Gastrocnemius medialis (tissue), 4 donors: ENCODE measurements at regions not wholly inside any gene's neighbourhood (a gene's known extent, or its start where the extent isn't known, plus 50 kb on each side); places are given as distances from the start of the nearest gene placed in this dataset.
A peak's percentile ranks its signal among the peaks of the same experiment; 100 is the strongest.

Experiments
- ATAC-seq, 2 donors: fragments of 150-250 bp; one replicate each; pipeline ENCODE4 v1.9.1; 2016
- DNase-seq, 2 donors: peaks; one replicate each; pipeline ENCODE4 v3.0.0-alpha.2; 2019
- H3K27ac ChIP-seq, 4 donors: fragments of 200-600 bp; sonication (generic); 1 replicate in 1 of 4; 2 replicates in 3 of 4; pipeline ENCODE4 v1.5.1; 2016 to 2018; ENCODE audit warnings: mild to moderate bottlenecking in 2 of 4, moderate library complexity in 1 of 4
- H3K27me3 ChIP-seq, 3 donors: fragments of 200-600 bp; sonication (generic) in 2 of 3; 1 replicate in 1 of 3; 2 replicates in 2 of 3; pipeline versions ENCODE4 v1.5.1 to v1.6.0; 2016 to 2019; ENCODE audit warnings: mild to moderate bottlenecking in 1 of 3, moderate library complexity in 1 of 3
- H3K36me3 ChIP-seq, 2 donors: fragments of 200-600 bp; sonication (generic) in 1 of 2; one replicate each; pipeline ENCODE4 v1.5.1; 2017 to 2018
- H3K4me1 ChIP-seq, 2 donors: fragments of 200-600 bp; sonication (generic) in 1 of 2; one replicate each; pipeline ENCODE4 v1.5.1; 2016 to 2017; ENCODE audit warnings: mild to moderate bottlenecking in 2 of 2
- H3K4me3 ChIP-seq, 4 donors: fragments of 200-600 bp; sonication (generic) in 3 of 4; 1 replicate in 1 of 4; 2 replicates in 3 of 4; pipeline ENCODE4 v1.5.1; 2016 to 2019; ENCODE audit warnings: mild to moderate bottlenecking in 2 of 4
- H3K9me3 ChIP-seq, 3 donors: fragments of 200-600 bp; sonication (generic) in 2 of 3; 1 replicate in 1 of 3; 2 replicates in 2 of 3; pipeline ENCODE4 v1.5.1; 2016 to 2019
- CTCF ChIP-seq, 5 experiments: fragments of 450-650 bp in 3 of 5; fragments of 200-600 bp in 2 of 5; sonication (generic) in 2 of 5; IDR thresholded peaks in 4 of 5; conservative IDR thresholded peaks in 1 of 5; 1 replicate in 4 of 5; 2 replicates in 1 of 5; pipeline ENCODE4 v1.5.1; 2016 to 2019; ENCODE audit warnings: antibody characterized with exemption in 5 of 5, mild to moderate bottlenecking in 3 of 5, moderate library complexity in 3 of 5
- POLR2A ChIP-seq, 2 donors: fragments of 450-650 bp; IDR thresholded peaks; one replicate each; pipeline ENCODE4 v1.6.1; 2017; ENCODE audit warnings: antibody characterized with exemption in 2 of 2, mild to moderate bottlenecking in 2 of 2, moderate library complexity in 2 of 2
- in situ Hi-C, 4 donors: fragments of 200-750 bp; cut with MboI; loops; one replicate each; pipeline versions ENCODE4 v1.15.0 to v1.8.0; 2017; ENCODE audit warnings: low sequenced_read_pairs in 4 of 4
- intact Hi-C: fragments of 100-400 bp; cut with DNase I; formaldehyde crosslinking; loops from one replicate; pipeline ENCODE4 v1.15.1; 2023; ENCODE audit warnings: low total_unique reads

DNA sequence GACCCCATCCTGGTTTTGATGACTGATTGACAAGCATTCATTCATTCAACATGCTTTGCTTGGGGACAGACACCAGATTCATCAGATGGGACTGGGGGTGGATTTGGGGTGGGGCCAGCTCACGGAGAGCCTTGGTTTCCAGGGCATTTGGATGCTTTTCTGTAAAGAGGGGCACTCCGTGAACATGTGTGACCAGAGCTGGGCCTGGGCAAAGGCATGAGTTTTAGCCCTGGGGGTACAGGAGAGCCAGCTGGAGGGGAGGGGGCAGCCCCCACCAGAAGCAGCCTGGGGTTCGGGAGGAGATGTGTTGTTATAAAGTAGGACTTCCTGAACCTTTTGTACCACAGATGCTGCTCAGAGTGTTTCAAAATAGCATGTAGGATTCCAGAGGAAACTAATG lies 99.7 kb downstream of the RIPK4 start:
- Histone ChIP-seq H3K4me3 (no peak overlapping the region), H3K27me3 (peaks cover 0 to 8% (median 0%) of the 10 kb centered on the region in 3 donors), H3K4me1 (no peaks in the 10 kb centered on the region), H3K27ac (no peak overlapping the region), H3K36me3 (no peaks in the 10 kb centered on the region), H3K9me3 (no peaks in the 10 kb centered on the region)
- ATAC-seq, result no peak
- in situ Hi-C loops, result loop anchor here in 1 of 4 donors (25.0 kb wide), 1 partner anchor 95 kb away; the partner anchor contains the start of gene RIPK4
- TF ChIP-seq CTCF (IDR thresholded peaks at IDR 0.05 in 4 of 5, conservative IDR thresholded peaks at IDR 0.05 in 1 of 5) (no peak), POLR2A (IDR thresholded peaks at IDR 0.05) (no peak)
- intact Hi-C loops, result no loop called here
- DNase-seq, result no peak

DNA sequence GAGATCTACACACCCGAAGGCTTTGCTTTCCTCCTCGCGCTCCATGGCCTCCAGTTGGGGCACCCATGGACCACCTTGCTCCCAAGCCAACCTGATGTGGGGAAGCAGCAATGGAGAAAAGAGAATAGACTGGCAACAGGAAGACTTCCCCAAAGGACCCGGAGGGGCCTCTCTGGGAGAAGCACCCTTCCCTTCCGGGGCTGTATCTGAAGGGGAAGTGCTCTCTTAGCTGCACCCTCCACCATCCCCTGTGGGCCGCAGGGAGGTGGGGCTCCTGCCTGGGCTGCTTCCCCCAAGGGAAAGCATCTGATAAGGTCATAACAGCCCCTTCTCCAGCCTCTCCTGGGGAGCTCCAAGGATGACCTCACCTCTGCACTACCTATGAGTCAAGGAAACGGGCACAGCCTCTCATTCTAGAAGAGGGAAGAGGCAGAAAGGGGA lies 100.2 kb downstream of the RIPK4 start:
- Histone ChIP-seq H3K36me3 (no peaks in the 10 kb centered on the region), H3K4me1 (no peaks in the 10 kb centered on the region), H3K27me3 (peaks cover 0 to 8% (median 0%) of the 10 kb centered on the region in 3 donors), H3K4me3 (no peak overlapping the region), H3K27ac (no peak overlapping the region), H3K9me3 (no peaks in the 10 kb centered on the region)
- ATAC-seq, result no peak
- DNase-seq, result no peak
- in situ Hi-C loops (loop anchor here in 1 of 4 donors (25.0 kb wide), 1 partner anchor 96 kb away; the partner anchor contains the start of gene RIPK4), intact Hi-C loops (no loop called here)
- TF ChIP-seq CTCF (IDR thresholded peaks at IDR 0.05 in 4 of 5, conservative IDR thresholded peaks at IDR 0.05 in 1 of 5) (no peak), POLR2A (IDR thresholded peaks at IDR 0.05) (no peak)

DNA sequence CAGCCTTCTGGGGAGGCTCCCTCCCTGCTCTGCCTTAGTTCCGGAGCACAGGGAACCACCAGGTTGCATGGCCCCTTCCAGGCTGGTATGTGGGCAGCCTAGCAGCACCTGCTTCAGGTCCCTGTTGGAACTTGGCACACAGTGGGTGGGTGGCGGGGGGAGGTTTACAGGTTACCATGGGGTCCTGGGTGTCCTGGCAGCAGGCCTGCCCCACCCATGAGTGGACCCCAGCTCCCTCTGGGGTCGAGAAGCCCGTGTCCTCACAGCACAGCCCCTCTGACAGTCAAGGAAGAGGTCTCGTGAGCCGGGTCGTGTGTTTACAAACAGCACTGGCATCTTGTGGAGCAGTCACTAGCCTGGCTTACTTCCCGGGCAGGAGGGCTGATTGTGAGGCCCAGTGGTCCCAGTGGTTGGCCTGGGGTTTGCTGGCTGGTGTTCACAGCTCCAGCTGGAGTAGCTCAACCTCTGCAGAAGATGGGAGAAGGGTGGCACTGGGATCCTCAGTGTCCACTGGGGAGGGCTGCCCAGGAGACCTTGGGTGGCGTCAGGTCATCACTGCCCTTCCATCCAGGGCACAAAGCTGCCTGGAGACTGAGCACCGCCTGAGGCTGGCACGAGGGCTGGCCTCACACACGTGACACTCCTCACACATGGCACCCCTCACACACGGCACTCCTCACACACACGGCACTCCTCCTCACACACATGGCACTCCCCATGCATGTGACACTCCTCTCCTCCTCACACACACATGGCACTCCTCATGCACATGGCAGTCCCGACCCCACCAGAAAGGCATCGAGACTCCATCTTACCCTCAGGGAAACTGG lies 100.9 kb downstream of the RIPK4 start:
- TF ChIP-seq POLR2A (IDR thresholded peaks at IDR 0.05), result no peak
- TF ChIP-seq CTCF (IDR thresholded peaks at IDR 0.05 in 4 of 5, conservative IDR thresholded peaks at IDR 0.05 in 1 of 5), result no peak
- no peaks in the 10 kb centered on the region for H3K9me3 ChIP-seq
- intact Hi-C loops (no loop called here), in situ Hi-C loops (loop anchor here in 1 of 4 donors (25.0 kb wide), 1 partner anchor 96 kb away; the partner anchor contains the start of gene RIPK4)
- DNase-seq, result no peak
- peaks cover 0 to 8% (median 0%) of the 10 kb centered on the region in 3 donors for H3K27me3 ChIP-seq
- no peak for ATAC-seq
- no peak overlapping the region for H3K4me3 ChIP-seq
- H3K27ac ChIP-seq, result no peak overlapping the region
- H3K36me3 ChIP-seq, result no peaks in the 10 kb centered on the region
- no peaks in the 10 kb centered on the region for H3K4me1 ChIP-seq

DNA sequence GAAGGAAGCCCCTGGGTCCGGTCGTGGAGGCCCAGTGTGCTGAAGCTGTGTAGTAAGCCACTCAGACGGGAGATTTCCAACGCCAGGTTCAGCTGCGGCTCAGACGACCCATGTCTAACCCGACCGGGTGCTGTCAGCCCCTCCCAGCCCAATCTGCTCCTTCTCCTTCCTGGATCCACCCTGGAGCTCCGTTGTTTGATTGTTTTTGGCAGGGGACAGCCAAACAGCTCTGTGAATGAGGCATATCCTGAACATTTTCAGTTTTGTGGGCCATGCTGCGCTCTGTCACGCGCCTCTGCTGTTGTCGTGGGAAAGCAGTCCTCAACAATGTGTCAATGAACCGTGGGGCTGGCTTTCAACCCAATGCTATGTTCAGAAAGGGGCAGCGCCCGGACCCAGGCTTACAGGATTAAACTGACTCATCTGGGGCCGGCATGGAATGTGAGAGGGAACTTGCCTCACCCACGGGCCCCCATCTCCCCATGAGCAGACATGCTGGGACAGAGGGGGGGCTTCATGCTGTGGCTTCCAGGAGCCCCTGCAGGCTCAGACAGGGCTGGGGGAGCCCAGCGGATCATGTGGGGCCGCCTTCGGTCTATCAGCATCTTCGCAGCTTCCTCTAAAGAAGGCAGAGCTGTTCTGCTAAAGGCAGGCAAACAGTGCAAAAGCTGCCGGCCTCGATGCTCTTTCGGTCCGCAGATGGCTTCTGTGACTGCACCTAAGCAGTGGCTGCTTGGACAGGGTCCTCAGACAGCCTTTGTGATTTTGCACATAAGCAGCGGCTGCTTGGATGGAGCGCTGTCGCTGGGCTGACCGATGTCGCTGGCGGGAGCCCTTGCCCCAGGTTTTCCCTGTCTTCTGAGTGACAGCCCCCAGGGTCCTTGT lies 101.7 kb downstream of the RIPK4 start:
- no peak overlapping the region for H3K27ac ChIP-seq
- in situ Hi-C loops, result loop anchor here in 1 of 4 donors (25.0 kb wide), 1 partner anchor 97 kb away; the partner anchor contains the start of gene RIPK4
- DNase-seq, result no peak
- TF ChIP-seq CTCF (IDR thresholded peaks at IDR 0.05 in 4 of 5, conservative IDR thresholded peaks at IDR 0.05 in 1 of 5) (no peak), POLR2A (IDR thresholded peaks at IDR 0.05) (no peak)
- H3K4me3 ChIP-seq, result no peak overlapping the region
- intact Hi-C loops, result no loop called here
- no peaks in the 10 kb centered on the region for H3K4me1 ChIP-seq
- no peaks in the 10 kb centered on the region for H3K9me3 ChIP-seq
- peaks cover 0 to 8% (median 0%) of the 10 kb centered on the region in 3 donors for H3K27me3 ChIP-seq
- peak in 1 of 2 donors; percentile 44 for ATAC-seq
- no peaks in the 10 kb centered on the region for H3K36me3 ChIP-seq
